ENCODE measurements at regions not wholly inside any gene's neighbourhood (a gene's known extent, or its start where the extent isn't known, plus 50 kb on each side); places are given as distances from the start of the nearest gene placed in this dataset.
A peak's percentile ranks its signal among the peaks of the same experiment; 100 is the strongest.

GRCh38 chr22:22098457-22099193 lies 116.0 kb upstream of the TOP3B start:
- TF ChIP-seq, protein P1, sequence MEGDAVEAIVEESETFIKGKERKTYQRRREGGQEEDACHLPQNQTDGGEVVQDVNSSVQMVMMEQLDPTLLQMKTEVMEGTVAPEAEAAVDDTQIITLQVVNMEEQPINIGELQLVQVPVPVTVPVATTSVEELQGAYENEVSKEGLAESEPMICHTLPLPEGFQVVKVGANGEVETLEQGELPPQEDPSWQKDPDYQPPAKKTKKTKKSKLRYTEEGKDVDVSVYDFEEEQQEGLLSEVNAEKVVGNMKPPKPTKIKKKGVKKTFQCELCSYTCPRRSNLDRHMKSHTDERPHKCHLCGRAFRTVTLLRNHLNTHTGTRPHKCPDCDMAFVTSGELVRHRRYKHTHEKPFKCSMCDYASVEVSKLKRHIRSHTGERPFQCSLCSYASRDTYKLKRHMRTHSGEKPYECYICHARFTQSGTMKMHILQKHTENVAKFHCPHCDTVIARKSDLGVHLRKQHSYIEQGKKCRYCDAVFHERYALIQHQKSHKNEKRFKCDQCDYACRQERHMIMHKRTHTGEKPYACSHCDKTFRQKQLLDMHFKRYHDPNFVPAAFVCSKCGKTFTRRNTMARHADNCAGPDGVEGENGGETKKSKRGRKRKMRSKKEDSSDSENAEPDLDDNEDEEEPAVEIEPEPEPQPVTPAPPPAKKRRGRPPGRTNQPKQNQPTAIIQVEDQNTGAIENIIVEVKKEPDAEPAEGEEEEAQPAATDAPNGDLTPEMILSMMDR (IDR thresholded peaks at IDR 0.05; ENCODE audit: low read depth, low read length) = no peak
- Histone ChIP-seq H3K27ac (ENCODE audit: low read depth, low read length) (no peak overlapping the region), H3K4me3 (ENCODE audit: low read depth, low read length) (no peak overlapping the region), H3K27me3 (ENCODE audit: control insufficient read depth, insufficient read depth, low read length) (peaks cover 4% of the 10 kb centered on the region), H3K9me3 (ENCODE audit: control insufficient read depth, insufficient read depth, low read length) (peaks cover 23% of the 10 kb centered on the region)
- no peak for DNase-seq (ENCODE audit: low read depth, low spot score)
- ChIA-PET POLR2A (no interaction called here), CTCF (interaction anchor here (1.4 kb wide), 2 partner anchors 12 to 38 kb away, joined by 3 to 5 read pairs; no protein-coding TSS in a partner anchor)

DNA sequence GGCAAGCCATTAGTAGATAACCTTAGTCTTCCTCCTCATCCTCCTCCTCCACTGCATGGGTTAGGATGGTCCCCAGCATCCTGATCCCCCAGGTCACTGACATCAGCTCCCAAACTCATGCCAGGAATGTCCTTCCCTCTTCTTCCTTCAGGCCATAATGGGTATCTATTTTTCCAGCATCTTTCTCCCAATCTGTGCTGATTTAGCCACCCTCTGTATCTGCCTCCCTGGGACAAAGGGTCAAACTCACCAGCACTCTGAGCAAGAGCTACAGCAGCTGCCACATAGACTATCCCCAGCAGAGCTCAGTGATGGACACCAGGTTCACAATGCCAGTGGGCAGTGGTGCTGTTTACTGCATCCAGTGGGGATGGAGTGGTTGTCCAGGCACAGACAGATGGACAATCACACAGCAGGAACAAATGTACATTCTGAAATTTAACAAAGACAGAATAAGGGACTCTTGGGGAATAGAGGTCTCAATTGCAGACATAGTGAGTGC lies 115.2 kb upstream of the TOP3B start:
- ChIA-PET POLR2A (no interaction called here), CTCF (interaction anchor here (1.4 kb wide), 1 partner anchor 13 kb away, joined by 5 read pairs; no protein-coding TSS in a partner anchor)
- Histone ChIP-seq H3K4me3 (ENCODE audit: low read depth, low read length) (no peak overlapping the region), H3K27me3 (ENCODE audit: control insufficient read depth, insufficient read depth, low read length) (peaks cover 3% of the 10 kb centered on the region), H3K27ac (ENCODE audit: low read depth, low read length) (no peak overlapping the region), H3K9me3 (ENCODE audit: control insufficient read depth, insufficient read depth, low read length) (peaks cover 23% of the 10 kb centered on the region)
- no peak for DNase-seq (ENCODE audit: low read depth, low spot score)
- TF ChIP-seq, protein P1 (IDR thresholded peaks at IDR 0.05; ENCODE audit: low read depth, low read length) = no peak

DNA sequence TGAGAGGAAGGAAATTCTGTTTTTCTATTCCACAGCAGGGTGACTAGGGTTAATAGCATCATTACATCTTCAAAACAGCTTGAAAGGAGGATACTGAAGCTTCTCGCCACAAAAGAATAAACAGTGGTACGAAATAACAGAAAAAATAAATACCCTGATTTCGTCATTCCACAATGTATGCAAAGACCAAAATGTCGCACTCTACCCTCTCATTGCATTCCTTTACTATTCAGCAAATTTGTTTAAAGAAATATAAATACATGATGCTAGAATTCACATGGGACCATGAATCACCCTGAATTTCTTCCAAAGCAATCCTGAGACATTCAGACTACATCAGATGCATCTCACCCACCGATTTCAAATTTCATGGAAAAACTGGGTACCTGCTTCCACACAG lies 112.3 kb upstream of the TOP3B start:
- ChIA-PET POLR2A (interaction anchor here (0.8 kb wide), 1 partner anchor 16 kb away, joined by 3 read pairs; no protein-coding TSS in a partner anchor), CTCF (no interaction called here)
- DNase-seq (ENCODE audit: low read depth, low spot score) = peak; percentile 85
- peaks cover 19% of the 10 kb centered on the region for H3K9me3 ChIP-seq (ENCODE audit: control insufficient read depth, insufficient read depth, low read length)
- H3K27me3 ChIP-seq (ENCODE audit: control insufficient read depth, insufficient read depth, low read length) = peaks cover 3% of the 10 kb centered on the region
- peak overlapping the region; percentile 79 for H3K27ac ChIP-seq (ENCODE audit: low read depth, low read length)
- H3K4me3 ChIP-seq (ENCODE audit: low read depth, low read length) = no peak overlapping the region
- TF ChIP-seq, protein P1 (IDR thresholded peaks at IDR 0.05; ENCODE audit: low read depth, low read length) = no peak

GRCh38 chr22:22094514-22094913 lies 111.9 kb upstream of the TOP3B start:
- ChIA-PET CTCF (no interaction called here), POLR2A (interaction anchor here (0.8 kb wide), 1 partner anchor 16 kb away, joined by 3 read pairs; no protein-coding TSS in a partner anchor)
- H3K9me3 ChIP-seq (ENCODE audit: control insufficient read depth, insufficient read depth, low read length) = peaks cover 19% of the 10 kb centered on the region
- TF ChIP-seq, protein P1 (IDR thresholded peaks at IDR 0.05; ENCODE audit: low read depth, low read length) = no peak
- DNase-seq (ENCODE audit: low read depth, low spot score) = no peak
- no peak overlapping the region for H3K4me3 ChIP-seq (ENCODE audit: low read depth, low read length)
- H3K27ac ChIP-seq (ENCODE audit: low read depth, low read length) = peak overlapping the region; percentile 66
- H3K27me3 ChIP-seq (ENCODE audit: control insufficient read depth, insufficient read depth, low read length) = peaks cover 3% of the 10 kb centered on the region

GRCh38 chr22:22093743-22094142 lies 111.2 kb upstream of the TOP3B start:
- Histone ChIP-seq H3K9me3 (ENCODE audit: control insufficient read depth, insufficient read depth, low read length) (peaks cover 13% of the 10 kb centered on the region), H3K27ac (ENCODE audit: low read depth, low read length) (no peak overlapping the region), H3K4me3 (ENCODE audit: low read depth, low read length) (no peak overlapping the region), H3K27me3 (ENCODE audit: control insufficient read depth, insufficient read depth, low read length) (peaks cover 3% of the 10 kb centered on the region)
- TF ChIP-seq, protein P1 (IDR thresholded peaks at IDR 0.05; ENCODE audit: low read depth, low read length) = no peak
- no peak for DNase-seq (ENCODE audit: low read depth, low spot score)
- ChIA-PET POLR2A (no interaction called here), CTCF (no interaction called here)
